GM18907 (cell line): ENCODE measurements at regions not wholly inside any gene's neighbourhood (a gene's known extent, or its start where the extent isn't known, plus 50 kb on each side); places are given as distances from the start of the nearest gene placed in this dataset.

Experiments used
- ATAC-seq: cut with Tn5 transposase; IDR thresholded peaks from one replicate; pipeline ENCODE4 v1.9.1; 2021; ENCODE audit warnings: mild to moderate bottlenecking, moderate library complexity; ENCODE audit not compliant: unreplicated experiment

- ATAC-seq, result no peak
Measured at GRCh38 chr1:228985661-228986060, 250.4 kb downstream of the RHOU start.

- no peak for ATAC-seq
Measured at GRCh38 chr1:228986093-228986904, 251.0 kb downstream of the RHOU start.

GRCh38 chr1:228987286-228987685 lies 252.0 kb downstream of the RHOU start:
- no peak for ATAC-seq

DNA sequence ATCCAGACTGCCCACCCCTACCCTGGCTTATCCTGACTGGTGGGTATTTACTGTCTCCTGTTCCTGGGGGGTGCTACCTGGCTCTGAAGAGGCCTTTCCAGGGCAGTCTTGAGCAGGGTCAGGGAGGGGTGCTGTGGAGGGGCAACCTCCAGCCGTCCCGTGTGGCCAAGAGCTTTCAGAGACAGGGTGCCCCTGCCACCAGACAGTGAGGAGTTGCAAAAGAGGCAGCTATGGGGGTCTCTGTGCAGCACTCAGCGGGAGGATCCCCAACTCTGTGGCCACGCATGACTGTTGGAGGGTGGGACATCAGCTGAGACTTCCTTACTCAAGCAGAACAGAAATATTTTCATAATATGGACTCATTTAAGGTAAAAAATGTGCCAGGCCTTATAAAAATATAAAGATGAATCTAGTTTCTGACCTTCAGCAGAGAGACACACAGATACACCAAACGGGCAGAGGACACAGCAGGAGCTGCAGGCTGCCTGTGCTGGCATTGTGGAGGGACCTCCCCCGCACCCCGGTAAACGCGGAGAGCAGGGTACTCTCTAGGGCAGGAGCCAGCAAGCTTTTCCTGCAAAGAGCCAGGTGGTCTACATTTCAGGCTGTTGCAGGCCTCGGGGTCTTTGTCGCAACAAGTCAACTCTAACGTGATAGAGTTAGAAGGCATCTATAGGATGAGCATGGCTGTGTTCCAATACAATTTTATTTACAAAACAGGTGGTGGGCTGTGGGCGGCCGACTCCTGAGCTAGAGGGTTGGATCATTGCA lies 252.6 kb downstream of the RHOU start:
- ATAC-seq, result no peak

DNA sequence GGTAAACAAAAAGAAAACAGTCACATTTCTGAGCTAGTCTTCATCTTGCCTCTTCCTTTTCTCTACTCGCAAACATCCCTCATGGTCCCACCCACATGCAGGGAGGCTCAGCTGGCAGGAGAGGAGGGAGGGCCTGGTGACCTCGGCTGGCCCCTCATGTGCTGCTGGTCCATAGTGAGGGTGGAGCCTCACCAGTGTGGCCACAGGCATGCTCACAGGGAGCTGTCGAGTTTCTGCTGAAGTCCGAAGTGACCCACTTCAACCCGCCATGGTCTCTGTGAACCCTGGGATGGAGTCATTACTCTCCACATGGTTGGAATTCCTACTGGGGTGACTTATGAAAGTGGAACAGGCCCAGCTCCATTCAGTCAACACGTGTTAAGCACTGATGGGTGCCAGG lies 253.4 kb downstream of the RHOU start:
- no peak for ATAC-seq

DNA sequence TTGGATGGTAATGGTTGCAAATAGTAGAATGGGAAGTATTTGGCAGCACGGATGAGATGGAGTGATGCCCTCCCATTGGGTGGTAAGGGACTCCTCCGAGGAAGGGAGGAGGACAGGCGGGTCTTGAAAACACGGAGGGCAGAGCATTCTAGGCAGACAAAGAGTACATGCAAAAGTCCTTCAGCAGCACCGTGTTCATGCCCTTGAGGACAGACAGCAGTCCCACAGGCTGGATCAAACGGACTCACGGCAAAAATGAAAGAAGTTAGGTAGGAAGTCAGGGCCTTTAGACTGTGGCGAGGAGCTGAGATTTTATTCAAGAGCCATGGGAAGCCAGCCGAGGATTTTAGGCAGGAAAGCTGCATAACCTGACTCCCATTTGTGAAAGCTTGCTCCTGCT lies 253.9 kb downstream of the RHOU start:
- ATAC-seq, result no peak

- ATAC-seq, result no peak
Measured at GRCh38 chr1:228989676-228989991, 254.4 kb downstream of the RHOU start.

DNA sequence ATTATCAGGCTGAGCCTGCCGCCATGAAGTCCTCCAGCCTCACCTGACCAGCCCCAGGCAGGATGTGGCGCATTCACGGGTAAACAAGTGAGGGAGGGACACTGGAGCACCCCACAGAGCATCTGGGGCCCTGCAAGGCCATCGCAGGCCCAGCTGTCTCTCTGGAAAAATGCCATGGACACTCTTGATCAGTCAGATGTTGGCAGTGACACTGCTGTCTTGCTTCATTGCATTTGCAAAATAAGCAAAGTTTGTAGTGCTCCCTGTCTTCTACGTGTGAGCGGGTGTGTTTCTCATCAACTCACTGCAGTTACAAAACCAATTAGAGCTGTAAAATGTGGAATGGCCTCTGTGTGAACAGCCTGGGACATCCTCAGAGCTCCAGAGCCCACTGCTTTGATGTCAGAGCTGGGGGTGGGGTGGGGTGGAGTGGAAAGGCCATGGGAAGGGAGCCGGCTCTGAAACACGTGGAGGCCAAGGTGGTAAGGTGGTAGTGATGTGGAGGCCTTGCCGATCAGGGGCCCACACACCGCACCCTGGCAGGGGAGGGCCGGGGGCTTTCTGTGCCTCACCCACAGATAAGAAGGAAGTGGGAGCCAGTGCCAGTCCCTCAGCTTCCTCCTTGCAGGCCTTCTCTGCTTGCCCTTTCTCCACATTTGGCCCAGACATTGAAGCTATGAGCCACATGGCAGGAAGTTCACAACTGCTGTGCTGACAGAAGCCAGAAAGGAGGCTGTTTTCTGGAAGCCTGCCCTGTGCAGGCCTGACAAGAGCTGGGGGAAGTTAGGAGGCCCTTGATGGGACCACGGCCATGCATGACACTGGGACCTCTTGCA lies 254.9 kb downstream of the RHOU start:
- ATAC-seq, result no peak

DNA sequence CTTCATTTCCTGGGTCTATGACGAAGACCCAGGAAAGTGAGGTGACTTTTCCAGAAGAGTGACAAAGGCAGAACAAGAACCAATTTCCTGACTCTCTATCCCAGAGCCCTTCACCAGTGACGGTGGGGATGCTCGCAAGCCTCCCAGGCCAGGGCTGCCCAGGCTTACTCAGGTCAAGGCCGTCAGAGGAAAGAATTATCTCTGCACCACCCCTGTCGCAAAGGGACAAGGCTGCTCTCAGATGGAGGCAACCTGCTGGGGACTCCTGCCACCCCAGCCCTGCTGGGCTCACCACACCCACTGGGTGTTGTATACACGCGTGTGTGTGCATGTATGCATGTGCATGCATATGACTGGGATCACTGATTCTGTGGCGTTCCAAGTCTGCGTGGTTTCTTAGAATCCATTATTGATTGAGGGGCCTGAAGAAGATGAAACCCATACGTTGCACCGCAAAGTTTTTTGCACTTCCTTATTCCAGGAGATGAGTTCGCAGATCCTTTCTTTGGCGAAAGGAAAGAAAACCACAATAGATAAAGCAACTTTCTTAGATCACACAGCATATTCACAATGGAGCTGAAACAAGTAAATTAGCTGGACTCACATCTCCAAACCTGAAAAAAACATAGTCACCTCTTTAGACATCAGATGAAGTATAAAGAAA lies 255.8 kb downstream of the RHOU start:
- no peak for ATAC-seq

- ATAC-seq, result no peak
Measured at GRCh38 chr1:228992044-228992443, 256.8 kb downstream of the RHOU start.

- no peak for ATAC-seq
Measured at GRCh38 chr1:228992907-228993535, 257.7 kb downstream of the RHOU start.

DNA sequence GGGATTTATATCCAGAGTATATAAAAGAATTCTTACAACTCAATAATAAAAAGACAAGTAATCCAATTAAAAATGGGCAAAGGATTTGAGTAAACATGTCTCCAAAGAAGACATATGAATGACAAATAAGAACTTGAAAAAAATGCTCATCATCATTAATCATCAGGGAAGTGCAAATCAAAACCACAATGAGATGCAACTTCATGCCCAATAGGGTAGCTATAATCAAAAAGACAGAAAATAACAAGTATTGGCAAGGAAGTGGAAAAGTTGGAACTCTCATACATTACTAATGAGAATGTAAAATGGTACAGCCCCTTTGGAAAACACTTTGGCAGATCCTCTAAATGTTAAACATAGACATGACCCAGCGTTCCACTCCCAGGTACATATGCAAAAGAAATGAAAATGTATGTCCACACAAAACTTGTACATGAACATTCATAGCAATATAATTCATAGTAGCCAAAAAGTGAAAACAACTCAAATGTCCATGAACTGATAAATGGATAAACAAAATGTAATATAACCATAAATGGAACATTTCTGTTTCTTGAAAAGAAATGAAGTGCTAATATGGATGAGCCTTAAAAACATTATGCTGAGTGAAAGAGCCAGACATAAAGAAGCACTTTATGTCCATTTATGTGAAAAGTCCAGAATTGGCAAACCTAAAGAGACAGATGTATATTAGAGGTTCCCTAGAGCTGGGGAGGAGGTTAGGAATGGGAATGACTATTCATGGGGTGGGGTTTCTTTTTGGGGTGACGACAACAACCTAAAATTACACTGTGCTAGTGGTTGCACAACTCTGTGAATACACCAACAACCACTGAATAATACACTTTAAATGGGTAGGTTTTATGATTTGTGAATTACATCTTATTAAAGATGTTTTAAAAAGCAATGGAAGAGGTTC lies 259.7 kb downstream of the RHOU start:
- no peak for ATAC-seq

DNA sequence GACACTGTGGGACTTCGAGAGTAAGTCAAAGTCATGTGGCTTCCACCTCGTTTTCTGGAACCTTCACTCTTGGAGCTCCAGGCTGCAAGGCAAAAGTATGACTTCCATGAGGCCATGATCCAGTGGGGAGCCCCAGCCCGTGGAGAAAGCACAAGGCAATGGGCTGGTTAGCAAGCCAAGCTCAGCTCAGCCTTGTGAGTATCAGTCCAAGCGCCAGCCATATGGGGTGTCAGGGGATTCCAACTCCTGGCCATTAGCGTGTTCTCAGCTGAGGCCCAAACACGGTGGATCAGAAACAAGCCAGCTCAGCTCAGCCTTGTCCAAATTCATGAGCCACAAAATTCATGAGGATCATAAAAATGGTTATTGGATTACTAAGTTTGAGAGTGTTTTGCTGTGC lies 261.0 kb downstream of the RHOU start:
- no peak for ATAC-seq

GRCh38 chr1:228997721-228998144 lies 262.5 kb downstream of the RHOU start:
- no peak for ATAC-seq

- no peak for ATAC-seq
Measured at GRCh38 chr1:228998179-228998578, 262.9 kb downstream of the RHOU start.

DNA sequence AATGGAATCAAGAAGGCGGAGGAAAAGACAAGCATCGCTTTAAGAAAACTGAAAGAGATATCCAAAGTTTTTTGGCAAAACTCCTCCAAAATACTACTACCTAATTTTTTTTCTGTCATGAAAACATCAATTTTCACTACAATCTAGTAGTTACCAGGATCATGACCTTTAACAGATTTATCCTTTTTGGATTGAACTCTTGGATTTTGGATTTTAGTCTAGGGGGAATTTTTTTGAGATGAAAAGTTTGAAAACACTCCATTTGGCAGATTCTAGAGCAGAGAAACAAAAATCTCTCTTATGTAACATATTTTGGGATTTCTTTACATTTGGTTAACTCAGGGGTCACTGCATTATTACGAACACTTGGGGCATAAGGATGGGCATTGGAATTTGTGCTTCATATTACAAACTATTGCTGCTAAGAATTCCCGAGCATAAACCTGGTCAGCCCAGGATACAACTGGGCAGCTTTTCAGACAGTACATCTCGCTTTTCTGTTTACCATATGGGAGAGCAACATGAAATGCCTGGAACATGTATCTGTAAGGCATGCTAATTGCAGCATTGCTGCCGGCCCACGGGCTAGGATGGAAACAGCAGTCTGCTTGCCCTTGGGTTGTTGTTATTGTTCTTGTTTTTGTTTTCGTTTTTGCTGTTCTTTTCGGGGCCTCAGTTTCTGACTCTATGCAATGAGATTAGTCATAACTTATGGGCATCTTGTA lies 264.3 kb downstream of the RHOU start:
- no peak for ATAC-seq

GRCh38 chr1:229000187-229000586 lies 264.9 kb downstream of the RHOU start:
- no peak for ATAC-seq

DNA sequence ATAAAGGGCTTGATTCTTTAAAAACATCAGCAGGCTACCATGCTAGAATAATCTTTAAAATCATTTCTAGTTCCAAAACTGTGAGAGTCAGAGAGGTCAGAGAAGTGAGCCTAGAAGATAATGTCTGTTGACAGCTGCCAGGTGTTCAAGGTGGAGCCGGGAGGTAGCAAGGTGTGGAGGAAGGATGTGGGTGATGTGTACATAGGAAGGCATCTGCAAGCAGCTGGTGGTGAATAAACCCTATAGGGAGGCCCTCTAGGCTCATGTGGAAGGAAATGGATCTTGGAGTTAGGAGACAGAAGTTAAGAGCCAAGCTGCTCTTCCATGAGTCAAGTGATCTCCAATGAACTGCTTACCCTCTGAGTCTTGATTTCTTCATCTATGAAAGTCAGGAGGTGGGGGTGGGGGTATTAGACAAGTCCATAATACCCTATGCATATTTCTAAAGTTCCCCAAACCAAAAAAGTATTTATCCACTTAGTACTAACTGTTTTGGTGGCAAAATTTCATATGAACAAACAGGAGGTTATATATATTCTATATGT lies 266.3 kb downstream of the RHOU start:
- ATAC-seq, result no peak

DNA sequence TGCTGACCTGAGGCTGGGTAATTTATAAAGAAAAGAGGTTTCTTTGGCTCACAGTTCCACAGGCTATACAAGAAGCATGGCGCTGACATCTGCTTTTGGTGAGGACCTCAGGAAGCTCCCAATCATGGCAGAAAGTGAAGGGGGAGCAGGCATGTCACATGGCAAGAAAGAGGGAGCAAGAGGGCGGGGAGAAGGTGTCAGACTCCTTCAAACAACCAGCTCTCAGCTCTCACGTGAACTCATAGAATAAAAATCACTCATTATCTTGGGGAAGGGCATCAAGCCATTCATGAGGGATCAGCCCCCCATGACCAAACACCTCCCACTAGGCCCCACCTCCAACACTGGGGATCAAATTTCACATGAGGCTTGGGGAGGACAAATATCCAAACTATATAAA lies 266.8 kb downstream of the RHOU start:
- ATAC-seq, result no peak
